SK-N-SH treated with all-trans-retinoic acid at 6 μM for 48 hours (cell line): ENCODE measurements at regions not wholly inside any gene's neighbourhood (a gene's known extent, or its start where the extent isn't known, plus 50 kb on each side); places are given as distances from the start of the nearest gene placed in this dataset.

Experiments used
- ATAC-seq: fragments of 200-7000 bp; cut with Tn5 transposase; 3 replicates; pipeline ENCODE4 v1.9.1; 2020; ENCODE audit warnings: mild to moderate bottlenecking, moderate library complexity
- ARNTL ChIP-seq: fragments of 450-650 bp; formaldehyde crosslinking; IDR thresholded peaks from 2 replicates; pipeline ENCODE4 v1.5.0; 2020; ENCODE audit warnings: low read depth, mild to moderate bottlenecking, moderate library complexity, borderline replicate concordance
- CSDC2 ChIP-seq: fragments of 250-450 bp; sonication (Bioruptor Pico); IDR thresholded peaks from 2 replicates; pipeline ENCODE4 v1.5.0; 2020; ENCODE audit warnings: mild to moderate bottlenecking, moderate library complexity
- ESRRG ChIP-seq: fragments of 250-450 bp; sonication (Bioruptor Pico); IDR thresholded peaks from 2 replicates; pipeline ENCODE4 v1.6.1; 2021; ENCODE audit warnings: mild to moderate bottlenecking
- GLIS3 ChIP-seq: fragments of 250-450 bp; sonication (Bioruptor Pico); IDR thresholded peaks from 2 replicates; pipeline ENCODE4 v1.5.0; 2020; ENCODE audit warnings: mild to moderate bottlenecking, moderate library complexity
- ISL1 ChIP-seq: fragments of 250-450 bp; sonication (Bioruptor Pico); IDR thresholded peaks from 2 replicates; pipeline ENCODE4 v2.1.2; 2022; ENCODE audit warnings: mild to moderate bottlenecking, moderate library complexity
- OSR1 ChIP-seq: fragments of 250-450 bp; sonication (Bioruptor Pico); IDR thresholded peaks from 2 replicates; pipeline ENCODE4 v1.8.0; 2022; ENCODE audit warnings: moderate library complexity, mild to moderate bottlenecking, inconsistent platforms
- PATZ1 ChIP-seq: fragments of 250-450 bp; sonication (Bioruptor Pico); IDR thresholded peaks from 2 replicates; pipeline ENCODE4 v1.8.0; 2020; ENCODE audit warnings: mild to moderate bottlenecking, moderate library complexity, borderline replicate concordance
- PPARA ChIP-seq: fragments of 250-450 bp; sonication (Bioruptor Pico); IDR thresholded peaks from 2 replicates; pipeline ENCODE4 v1.5.0; 2020; ENCODE audit warnings: mild to moderate bottlenecking, borderline replicate concordance
- RARB ChIP-seq: fragments of 250-450 bp; sonication (Bioruptor Pico); IDR thresholded peaks from 2 replicates; pipeline ENCODE4 v1.8.0; 2021; ENCODE audit warnings: mild to moderate bottlenecking, moderate library complexity
- SNAI2 ChIP-seq: fragments of 250-450 bp; sonication (Bioruptor Pico); IDR thresholded peaks from 2 replicates; pipeline ENCODE4 v1.5.0; 2020; ENCODE audit warnings: mild to moderate bottlenecking, moderate library complexity
- TCF4 ChIP-seq: fragments of 250-450 bp; sonication (Bioruptor Pico); IDR thresholded peaks from 2 replicates; pipeline ENCODE4 v1.8.0; 2021; ENCODE audit warnings: mild to moderate bottlenecking, moderate library complexity, borderline replicate concordance
- TOX ChIP-seq: fragments of 250-450 bp; sonication (Bioruptor Pico); IDR thresholded peaks from 2 replicates; pipeline ENCODE4 v1.8.0; 2021; ENCODE audit warnings: mild to moderate bottlenecking, moderate library complexity, borderline replicate concordance
- ZFP3 ChIP-seq: fragments of 250-450 bp; sonication (Bioruptor Pico); IDR thresholded peaks from 2 replicates; pipeline ENCODE4 v1.5.0; 2020; ENCODE audit warnings: mild to moderate bottlenecking, moderate library complexity
- ZFP30 ChIP-seq: fragments of 450-650 bp; formaldehyde crosslinking; IDR thresholded peaks from 2 replicates; pipeline ENCODE4 v1.5.0; 2022; ENCODE audit warnings: mild to moderate bottlenecking, moderate library complexity
- ZNF565 ChIP-seq: fragments of 450-650 bp; formaldehyde crosslinking; conservative IDR thresholded peaks from 2 replicates; pipeline ENCODE4 v1.5.0; 2020; ENCODE audit warnings: low read depth, mild to moderate bottlenecking, moderate library complexity
- ZNF70 ChIP-seq: fragments of 450-650 bp; formaldehyde crosslinking; IDR thresholded peaks from 2 replicates; pipeline ENCODE4 v1.5.0; 2020; ENCODE audit warnings: mild to moderate bottlenecking, moderate library complexity
- ZNF8 ChIP-seq: fragments of 450-650 bp; formaldehyde crosslinking; IDR thresholded peaks from 2 replicates; pipeline ENCODE4 v1.5.0; 2020; ENCODE audit warnings: mild to moderate bottlenecking, moderate library complexity
- TF ChIP-seq, protein P1 (sequence below): fragments of 250-450 bp; sonication (Bioruptor Pico); IDR thresholded peaks from 2 replicates; pipeline ENCODE4 v1.5.1; 2020; ENCODE audit warnings: low read depth, mild to moderate bottlenecking, moderate library complexity
- TF ChIP-seq, protein P2 (sequence below): fragments of 250-450 bp; sonication (Bioruptor Pico); IDR thresholded peaks from 2 replicates; pipeline ENCODE4 v1.5.1; 2021; ENCODE audit warnings: mild to moderate bottlenecking, moderate library complexity
- TF ChIP-seq, protein P3 (sequence below): fragments of 250-450 bp; sonication (Bioruptor Pico); IDR thresholded peaks from 2 replicates; pipeline ENCODE4 v1.5.0; 2020; ENCODE audit warnings: mild to moderate bottlenecking, moderate library complexity
- TF ChIP-seq, protein P4 (sequence below): fragments of 250-450 bp; sonication (Bioruptor Pico); IDR thresholded peaks from 2 replicates; pipeline ENCODE4 v1.8.0; 2021; ENCODE audit warnings: low read depth, mild to moderate bottlenecking, moderate library complexity, borderline replicate concordance

DNA sequence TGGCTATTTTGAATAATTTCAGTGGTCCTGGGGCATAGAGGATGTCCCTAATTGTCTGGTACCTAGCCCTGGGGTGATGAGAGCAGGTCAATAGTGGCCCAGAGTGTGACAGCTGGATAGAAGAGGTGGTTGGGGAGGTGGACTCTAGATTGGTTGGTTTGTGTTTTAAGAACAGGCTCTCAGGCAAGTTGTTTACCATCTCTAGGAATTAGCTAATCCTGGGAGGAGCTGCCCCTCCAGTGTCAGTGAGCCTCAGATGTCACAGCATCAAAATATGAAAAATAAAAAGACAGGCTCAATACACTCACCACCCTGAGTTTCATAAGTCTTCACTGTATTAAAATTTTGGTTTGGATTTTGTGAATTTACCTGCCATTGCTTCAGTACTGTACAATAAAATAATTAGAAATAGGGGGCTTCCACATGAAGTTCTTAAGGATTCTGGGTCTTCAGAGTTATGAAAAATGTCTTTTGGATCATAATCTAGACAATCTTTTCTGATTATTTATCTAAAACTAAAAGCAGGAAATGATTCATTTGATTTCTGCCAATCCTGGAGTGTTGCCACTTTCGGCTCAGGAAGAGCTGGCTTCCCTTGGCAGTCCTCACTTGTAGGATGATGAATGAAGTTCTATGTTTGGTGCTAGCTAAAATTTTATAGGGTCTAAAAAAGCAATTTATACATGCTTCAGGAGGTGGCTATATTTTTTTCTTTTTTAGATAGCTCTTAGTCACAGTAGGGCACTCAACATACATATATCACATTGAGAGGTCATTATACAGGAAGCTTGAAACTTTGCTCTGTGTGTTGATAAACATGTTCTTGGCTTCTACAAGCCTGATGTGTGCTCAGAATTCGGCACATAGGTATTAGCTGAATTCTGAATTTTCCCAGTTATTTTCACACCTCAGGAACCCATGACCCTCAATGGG, 395.1 kb downstream of the RAB28 start:
- TF ChIP-seq SNAI2 (CRISPR knock-in tag) (no peak), CSDC2 (CRISPR knock-in tag) (no peak), ARNTL (CRISPR knock-in tag) (no peak), OSR1 (CRISPR knock-in tag) (no peak), GLIS3 (CRISPR knock-in tag) (no peak), ZFP3 (CRISPR knock-in tag) (no peak), ZNF8 (no peak), ZFP30 (CRISPR knock-in tag) (no peak), ZNF70 (CRISPR knock-in tag) (no peak), ESRRG (CRISPR knock-in tag) (no peak), ZNF565 (CRISPR knock-in tag) (no peak), RARB (no peak)
- TF ChIP-seq, protein P1, sequence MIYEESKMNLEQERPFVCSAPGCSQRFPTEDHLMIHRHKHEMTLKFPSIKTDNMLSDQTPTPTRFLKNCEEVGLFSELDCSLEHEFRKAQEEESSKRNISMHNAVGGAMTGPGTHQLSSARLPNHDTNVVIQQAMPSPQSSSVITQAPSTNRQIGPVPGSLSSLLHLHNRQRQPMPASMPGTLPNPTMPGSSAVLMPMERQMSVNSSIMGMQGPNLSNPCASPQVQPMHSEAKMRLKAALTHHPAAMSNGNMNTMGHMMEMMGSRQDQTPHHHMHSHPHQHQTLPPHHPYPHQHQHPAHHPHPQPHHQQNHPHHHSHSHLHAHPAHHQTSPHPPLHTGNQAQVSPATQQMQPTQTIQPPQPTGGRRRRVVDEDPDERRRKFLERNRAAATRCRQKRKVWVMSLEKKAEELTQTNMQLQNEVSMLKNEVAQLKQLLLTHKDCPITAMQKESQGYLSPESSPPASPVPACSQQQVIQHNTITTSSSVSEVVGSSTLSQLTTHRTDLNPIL = no peak
- TF ChIP-seq, protein P2, sequence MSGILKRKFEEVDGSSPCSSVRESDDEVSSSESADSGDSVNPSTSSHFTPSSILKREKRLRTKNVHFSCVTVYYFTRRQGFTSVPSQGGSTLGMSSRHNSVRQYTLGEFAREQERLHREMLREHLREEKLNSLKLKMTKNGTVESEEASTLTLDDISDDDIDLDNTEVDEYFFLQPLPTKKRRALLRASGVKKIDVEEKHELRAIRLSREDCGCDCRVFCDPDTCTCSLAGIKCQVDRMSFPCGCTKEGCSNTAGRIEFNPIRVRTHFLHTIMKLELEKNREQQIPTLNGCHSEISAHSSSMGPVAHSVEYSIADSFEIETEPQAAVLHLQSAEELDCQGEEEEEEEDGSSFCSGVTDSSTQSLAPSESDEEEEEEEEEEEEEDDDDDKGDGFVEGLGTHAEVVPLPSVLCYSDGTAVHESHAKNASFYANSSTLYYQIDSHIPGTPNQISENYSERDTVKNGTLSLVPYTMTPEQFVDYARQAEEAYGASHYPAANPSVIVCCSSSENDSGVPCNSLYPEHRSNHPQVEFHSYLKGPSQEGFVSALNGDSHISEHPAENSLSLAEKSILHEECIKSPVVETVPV (CRISPR knock-in tag) = no peak
- TF ChIP-seq, protein P3, sequence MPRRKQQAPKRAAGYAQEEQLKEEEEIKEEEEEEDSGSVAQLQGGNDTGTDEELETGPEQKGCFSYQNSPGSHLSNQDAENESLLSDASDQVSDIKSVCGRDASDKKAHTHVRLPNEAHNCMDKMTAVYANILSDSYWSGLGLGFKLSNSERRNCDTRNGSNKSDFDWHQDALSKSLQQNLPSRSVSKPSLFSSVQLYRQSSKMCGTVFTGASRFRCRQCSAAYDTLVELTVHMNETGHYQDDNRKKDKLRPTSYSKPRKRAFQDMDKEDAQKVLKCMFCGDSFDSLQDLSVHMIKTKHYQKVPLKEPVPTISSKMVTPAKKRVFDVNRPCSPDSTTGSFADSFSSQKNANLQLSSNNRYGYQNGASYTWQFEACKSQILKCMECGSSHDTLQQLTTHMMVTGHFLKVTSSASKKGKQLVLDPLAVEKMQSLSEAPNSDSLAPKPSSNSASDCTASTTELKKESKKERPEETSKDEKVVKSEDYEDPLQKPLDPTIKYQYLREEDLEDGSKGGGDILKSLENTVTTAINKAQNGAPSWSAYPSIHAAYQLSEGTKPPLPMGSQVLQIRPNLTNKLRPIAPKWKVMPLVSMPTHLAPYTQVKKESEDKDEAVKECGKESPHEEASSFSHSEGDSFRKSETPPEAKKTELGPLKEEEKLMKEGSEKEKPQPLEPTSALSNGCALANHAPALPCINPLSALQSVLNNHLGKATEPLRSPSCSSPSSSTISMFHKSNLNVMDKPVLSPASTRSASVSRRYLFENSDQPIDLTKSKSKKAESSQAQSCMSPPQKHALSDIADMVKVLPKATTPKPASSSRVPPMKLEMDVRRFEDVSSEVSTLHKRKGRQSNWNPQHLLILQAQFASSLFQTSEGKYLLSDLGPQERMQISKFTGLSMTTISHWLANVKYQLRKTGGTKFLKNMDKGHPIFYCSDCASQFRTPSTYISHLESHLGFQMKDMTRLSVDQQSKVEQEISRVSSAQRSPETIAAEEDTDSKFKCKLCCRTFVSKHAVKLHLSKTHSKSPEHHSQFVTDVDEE (CRISPR knock-in tag) = no peak
- no peak for ATAC-seq

DNA sequence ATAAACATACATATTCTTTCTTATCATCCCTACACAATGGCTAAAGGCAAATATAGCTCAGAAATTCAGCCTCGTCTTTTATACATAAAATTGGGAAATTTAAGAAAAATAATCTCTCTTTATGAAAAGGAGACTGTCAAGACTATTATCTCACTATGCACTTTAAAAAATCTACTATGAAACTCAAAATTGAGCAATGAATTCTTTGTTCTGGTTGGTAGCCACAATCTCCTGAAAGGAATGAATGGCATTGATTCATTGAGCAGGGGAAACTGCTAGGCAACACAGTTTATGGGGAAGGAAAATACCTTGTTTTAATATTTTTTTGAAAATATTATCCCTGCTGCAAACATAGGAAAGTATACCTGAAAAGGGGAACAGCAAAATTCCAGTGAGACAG, 397.1 kb downstream of the RAB28 start:
- TF ChIP-seq GLIS3 (CRISPR knock-in tag) (no peak), ARNTL (CRISPR knock-in tag) (no peak), CSDC2 (CRISPR knock-in tag) (no peak), ZFP3 (CRISPR knock-in tag) (no peak), PATZ1 (no peak), RARB (no peak), ESRRG (CRISPR knock-in tag) (no peak), ISL1 (CRISPR knock-in tag) (no peak), PPARA (CRISPR knock-in tag) (no peak), TOX (CRISPR knock-in tag) (no peak), TCF4 (CRISPR knock-in tag) (no peak), ZNF565 (CRISPR knock-in tag) (no peak), OSR1 (CRISPR knock-in tag) (no peak)
- TF ChIP-seq, protein P3 (CRISPR knock-in tag) = no peak
- TF ChIP-seq, protein P2 (CRISPR knock-in tag) = no peak
- TF ChIP-seq, protein P4, sequence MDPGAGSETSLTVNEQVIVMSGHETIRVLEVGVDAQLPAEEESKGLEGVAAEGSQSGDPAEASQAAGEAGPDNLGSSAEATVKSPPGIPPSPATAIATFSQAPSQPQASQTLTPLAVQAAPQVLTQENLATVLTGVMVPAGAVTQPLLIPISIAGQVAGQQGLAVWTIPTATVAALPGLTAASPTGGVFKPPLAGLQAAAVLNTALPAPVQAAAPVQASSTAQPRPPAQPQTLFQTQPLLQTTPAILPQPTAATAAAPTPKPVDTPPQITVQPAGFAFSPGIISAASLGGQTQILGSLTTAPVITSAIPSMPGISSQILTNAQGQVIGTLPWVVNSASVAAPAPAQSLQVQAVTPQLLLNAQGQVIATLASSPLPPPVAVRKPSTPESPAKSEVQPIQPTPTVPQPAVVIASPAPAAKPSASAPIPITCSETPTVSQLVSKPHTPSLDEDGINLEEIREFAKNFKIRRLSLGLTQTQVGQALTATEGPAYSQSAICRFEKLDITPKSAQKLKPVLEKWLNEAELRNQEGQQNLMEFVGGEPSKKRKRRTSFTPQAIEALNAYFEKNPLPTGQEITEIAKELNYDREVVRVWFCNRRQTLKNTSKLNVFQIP (CRISPR knock-in tag) = no peak
- ATAC-seq = no peak
